NAMALWA (cell line): ENCODE measurements at regions not wholly inside any gene's neighbourhood (a gene's known extent, or its start where the extent isn't known, plus 50 kb on each side); places are given as distances from the start of the nearest gene placed in this dataset.
"Not testable (repeated sequence)": the region's sequence is repeated elsewhere in the genome, so short reads cannot be mapped to it uniquely, and the experiment has no call there.

Experiments
- DNase-seq: peaks from one replicate; pipeline ENCODE4 v3.0.0-alpha.2; 2015; ENCODE audit warnings: low spot score

- DNase-seq = no peak
Observed at GRCh38 chr5:116738239-116738614, 163.6 kb upstream of the SEMA6A start.

- DNase-seq = no peak
Observed at GRCh38 chr5:116736671-116737070, 162.0 kb upstream of the SEMA6A start.

GRCh38 chr5:116733991-116734975 lies 159.7 kb upstream of the SEMA6A start:
- DNase-seq = no peak

- DNase-seq = no peak
Observed at GRCh38 chr5:116732591-116732990, 158.0 kb upstream of the SEMA6A start.

GRCh38 chr5:116731432-116731831 lies 156.8 kb upstream of the SEMA6A start:
- no peak for DNase-seq

- DNase-seq = no peak
Observed at GRCh38 chr5:116730706-116731105, 156.1 kb upstream of the SEMA6A start.

GRCh38 chr5:116730185-116730584 lies 155.6 kb upstream of the SEMA6A start:
- no peak for DNase-seq

- no peak for DNase-seq
Observed at GRCh38 chr5:116727248-116727647, 152.6 kb upstream of the SEMA6A start.

- not testable (repeated sequence) for DNase-seq
Observed at GRCh38 chr5:116726180-116726579, 151.6 kb upstream of the SEMA6A start.

GRCh38 chr5:116724971-116725370 lies 150.3 kb upstream of the SEMA6A start:
- DNase-seq = no peak

GRCh38 chr5:116722651-116723050 lies 148.0 kb upstream of the SEMA6A start:
- no peak for DNase-seq

- no peak for DNase-seq
Observed at GRCh38 chr5:116719106-116719505, 144.5 kb upstream of the SEMA6A start.

GRCh38 chr5:116718317-116718716 lies 143.7 kb upstream of the SEMA6A start:
- DNase-seq = no peak

GRCh38 chr5:116709082-116709481 lies 134.5 kb upstream of the SEMA6A start:
- no peak for DNase-seq

- not testable (repeated sequence) for DNase-seq
Observed at GRCh38 chr5:116705121-116705519, 130.5 kb upstream of the SEMA6A start.

- DNase-seq = no peak
Observed at GRCh38 chr5:116703941-116704340, 129.3 kb upstream of the SEMA6A start.

GRCh38 chr5:116703328-116703727 lies 128.7 kb upstream of the SEMA6A start:
- DNase-seq = no peak

GRCh38 chr5:116702776-116703175 lies 128.2 kb upstream of the SEMA6A start:
- no peak for DNase-seq

GRCh38 chr5:116699332-116699731 lies 124.7 kb upstream of the SEMA6A start:
- DNase-seq = peak; percentile 13

- DNase-seq = no peak
Observed at GRCh38 chr5:116696366-116696765, 121.7 kb upstream of the SEMA6A start.

GRCh38 chr5:116695681-116696080 lies 121.1 kb upstream of the SEMA6A start:
- no peak for DNase-seq

GRCh38 chr5:116686438-116686837 lies 111.8 kb upstream of the SEMA6A start:
- no peak for DNase-seq

- no peak for DNase-seq
Observed at GRCh38 chr5:116685931-116686330, 111.3 kb upstream of the SEMA6A start.

GRCh38 chr5:116685069-116685468 lies 110.4 kb upstream of the SEMA6A start:
- no peak for DNase-seq
